AG10803 (cell line): ENCODE measurements at regions not wholly inside any gene's neighbourhood (a gene's known extent, or its start where the extent isn't known, plus 50 kb on each side); places are given as distances from the start of the nearest gene placed in this dataset.
A peak's percentile ranks its signal among the peaks of the same experiment; 100 is the strongest.
"Not testable (repeated sequence)": the region's sequence is repeated elsewhere in the genome, so short reads cannot be mapped to it uniquely, and the experiment has no call there.

Source experiments
- DNase-seq: peaks from one replicate; pipeline ENCODE4 v3.0.0; 2010; ENCODE audit warnings: low read depth
- H3K4me3 ChIP-seq: 2 replicates; pipeline ENCODE4 v1.5.1; 2011; ENCODE audit warnings: mild to moderate bottlenecking, low read length, control low read depth
- TF ChIP-seq, protein P1 (sequence below): conservative IDR thresholded peaks from 2 replicates; pipeline ENCODE4 v1.5.1; 2011; ENCODE audit warnings: mild to moderate bottlenecking, low read length, control low read depth, inconsistent platforms

- H3K4me3 ChIP-seq: no peak overlapping the region
- TF ChIP-seq, protein P1, sequence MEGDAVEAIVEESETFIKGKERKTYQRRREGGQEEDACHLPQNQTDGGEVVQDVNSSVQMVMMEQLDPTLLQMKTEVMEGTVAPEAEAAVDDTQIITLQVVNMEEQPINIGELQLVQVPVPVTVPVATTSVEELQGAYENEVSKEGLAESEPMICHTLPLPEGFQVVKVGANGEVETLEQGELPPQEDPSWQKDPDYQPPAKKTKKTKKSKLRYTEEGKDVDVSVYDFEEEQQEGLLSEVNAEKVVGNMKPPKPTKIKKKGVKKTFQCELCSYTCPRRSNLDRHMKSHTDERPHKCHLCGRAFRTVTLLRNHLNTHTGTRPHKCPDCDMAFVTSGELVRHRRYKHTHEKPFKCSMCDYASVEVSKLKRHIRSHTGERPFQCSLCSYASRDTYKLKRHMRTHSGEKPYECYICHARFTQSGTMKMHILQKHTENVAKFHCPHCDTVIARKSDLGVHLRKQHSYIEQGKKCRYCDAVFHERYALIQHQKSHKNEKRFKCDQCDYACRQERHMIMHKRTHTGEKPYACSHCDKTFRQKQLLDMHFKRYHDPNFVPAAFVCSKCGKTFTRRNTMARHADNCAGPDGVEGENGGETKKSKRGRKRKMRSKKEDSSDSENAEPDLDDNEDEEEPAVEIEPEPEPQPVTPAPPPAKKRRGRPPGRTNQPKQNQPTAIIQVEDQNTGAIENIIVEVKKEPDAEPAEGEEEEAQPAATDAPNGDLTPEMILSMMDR: no peak
- no peak for DNase-seq
These were observed 118.8 kb upstream of the LYZL2 start for GRCh38 chr10:30748152-30748973.

DNA sequence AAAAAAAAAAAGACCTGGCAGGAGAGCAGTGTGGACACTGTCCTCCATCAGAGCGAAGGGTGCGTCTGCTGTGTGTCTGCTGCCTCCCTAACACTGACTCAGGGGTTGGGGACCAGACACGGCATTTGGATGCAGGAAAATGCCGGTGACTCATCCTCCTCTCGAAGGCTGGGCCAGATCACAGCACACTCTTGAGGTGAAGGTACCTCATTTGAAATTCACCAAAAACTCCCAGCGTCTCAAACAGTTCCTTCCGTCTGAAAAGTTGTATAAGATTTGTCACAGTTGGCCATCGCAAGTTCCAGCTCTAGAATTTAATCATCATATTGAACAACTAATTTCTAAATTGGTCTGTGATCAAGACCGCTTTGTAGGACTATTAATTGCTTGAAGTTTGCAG lies 118.1 kb upstream of the LYZL2 start:
- H3K4me3 ChIP-seq: no peak overlapping the region
- TF ChIP-seq, protein P1: no peak
- peak; percentile 57 for DNase-seq

GRCh38 chr10:30745953-30746352 lies 116.4 kb upstream of the LYZL2 start:
- no peak overlapping the region for H3K4me3 ChIP-seq
- TF ChIP-seq, protein P1: no peak
- no peak for DNase-seq

DNA sequence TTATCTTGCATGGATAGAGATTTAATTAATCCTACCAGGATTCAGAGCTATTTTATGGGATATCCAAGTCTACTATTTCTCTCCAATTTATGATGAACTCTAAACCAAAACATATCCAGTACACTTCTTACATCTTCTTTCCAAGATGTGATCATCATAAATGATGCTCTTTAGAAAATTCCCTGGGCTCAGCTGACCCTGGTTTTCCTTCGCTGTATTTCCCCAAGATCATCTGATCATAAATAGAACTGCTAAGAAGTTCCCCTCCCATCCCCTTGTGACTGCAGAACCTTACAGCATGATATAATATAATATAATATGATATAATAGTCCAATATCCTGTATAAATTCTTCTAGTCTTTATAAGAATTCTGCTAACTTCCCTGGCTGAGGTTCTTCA lies 114.6 kb upstream of the LYZL2 start:
- DNase-seq: no peak

DNA sequence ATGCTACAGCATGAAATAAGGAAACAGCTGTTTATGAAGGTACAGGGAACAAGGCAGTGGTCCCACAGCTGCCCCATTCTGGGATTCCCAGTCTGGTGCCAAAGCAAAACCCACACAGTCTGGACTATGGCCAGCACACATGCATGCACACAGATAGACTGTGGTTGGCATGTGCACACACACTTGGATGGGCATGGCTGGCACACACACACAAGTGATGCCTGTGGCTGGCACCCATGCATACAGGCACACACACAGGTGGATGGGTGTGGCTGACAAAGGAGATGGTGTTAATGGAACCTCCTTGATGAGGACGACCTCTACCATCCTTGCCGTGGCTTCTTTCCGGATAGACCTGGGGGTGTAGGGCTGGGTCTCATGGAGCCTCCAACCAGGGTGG lies 114.0 kb upstream of the LYZL2 start:
- H3K4me3 ChIP-seq: no peak overlapping the region
- DNase-seq: no peak
- TF ChIP-seq, protein P1: no peak

More for the DNA sequence above, 114.6 kb upstream of the LYZL2 start:
- no peak overlapping the region for H3K4me3 ChIP-seq
- TF ChIP-seq, protein P1: no peak

- no peak for DNase-seq
- no peak overlapping the region for H3K4me3 ChIP-seq
- TF ChIP-seq, protein P1: no peak
These were observed 112.9 kb upstream of the LYZL2 start for GRCh38 chr10:30742471-30742870.

DNA sequence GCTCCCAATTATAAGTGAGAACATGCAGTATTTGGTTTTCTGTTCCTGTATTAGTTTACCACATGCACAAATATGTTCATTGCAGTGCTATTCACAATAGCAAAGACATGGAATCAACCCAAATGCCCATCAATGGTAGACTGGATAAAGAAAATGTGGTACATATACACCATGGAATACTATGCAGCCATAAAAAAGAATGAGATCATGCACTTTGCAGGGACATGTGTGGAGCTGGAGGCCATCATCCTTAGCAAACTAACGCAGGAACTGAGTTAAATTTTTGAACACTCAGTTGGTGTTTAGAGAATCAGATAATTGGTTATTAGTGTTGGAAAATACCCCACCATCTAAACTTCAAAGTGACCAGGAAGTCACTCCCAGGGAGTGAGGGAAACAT lies 111.2 kb upstream of the LYZL2 start:
- DNase-seq, H3K4me3 ChIP-seq: not testable (repeated sequence)

DNA sequence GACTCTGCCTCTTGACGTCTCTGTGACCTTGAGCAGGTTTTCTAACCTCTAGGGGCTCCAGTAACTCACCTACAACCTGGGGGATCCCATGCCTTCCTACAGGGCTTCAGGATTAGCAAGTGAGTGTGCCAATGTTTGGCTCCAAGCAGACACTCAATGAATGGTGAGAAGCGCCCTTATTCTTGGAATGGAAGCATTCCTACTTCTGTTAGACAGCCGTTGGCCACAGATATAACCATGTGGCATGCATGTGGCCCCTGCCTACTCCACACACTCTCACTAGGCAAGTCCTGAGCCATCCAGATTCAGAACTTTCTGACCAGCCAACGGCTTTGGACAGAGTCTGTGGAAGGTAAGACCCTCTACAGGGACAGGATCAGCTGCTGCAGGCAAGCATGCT lies 108.9 kb upstream of the LYZL2 start:
- peak; percentile 37 for DNase-seq
- TF ChIP-seq, protein P1: no peak
- no peak overlapping the region for H3K4me3 ChIP-seq
